ENCODE measurements at regions not wholly inside any gene's neighbourhood (a gene's known extent, or its start where the extent isn't known, plus 50 kb on each side); places are given as distances from the start of the nearest gene placed in this dataset.
A peak's percentile ranks its signal among the peaks of the same experiment; 100 is the strongest.

- H3K9me3 ChIP-seq (ENCODE audit: control insufficient read depth in 2 of 3, low read length in 3 of 3) = no peaks in the 10 kb centered on the region
- no peak overlapping the region for H3K27ac ChIP-seq (ENCODE audit: low read depth, low read length)
- H3K4me3 Mint-ChIP-seq = no peak overlapping the region
- no peak overlapping the region for H3K27ac Mint-ChIP-seq
- no peak overlapping the region for H3K4me3 ChIP-seq (ENCODE audit: low read length)
- H3K27me3 Mint-ChIP-seq = peaks cover 0 to 4% (median 0%) of the 10 kb centered on the region in 5 donors
- CTCF ChIA-PET = no interaction called here
- no peaks in the 10 kb centered on the region for H3K4me1 ChIP-seq (ENCODE audit: control insufficient read depth in 2 of 2, insufficient read depth in 2 of 2, low read length in 2 of 2)
- H3K27me3 ChIP-seq (ENCODE audit: control insufficient read depth in 2 of 2, insufficient read depth in 2 of 2, low read length in 2 of 2) = no peaks in the 10 kb centered on the region
- intact Hi-C loops (cut with micrococcal nuclease) = no loop called here
- no peaks in the 10 kb centered on the region for H3K36me3 ChIP-seq (ENCODE audit: control insufficient read depth in 2 of 3, insufficient read depth in 3 of 3, low read length in 3 of 3)
- no peaks in the 10 kb centered on the region for H3K4me1 Mint-ChIP-seq
- POLR2A ChIA-PET = no interaction called here
- no peaks in the 10 kb centered on the region for H3K36me3 Mint-ChIP-seq
- H3K9me3 Mint-ChIP-seq = peaks cover 0 to 10% (median 4%) of the 10 kb centered on the region in 11 donors
- ATAC-seq = no peak
- no peak for DNase-seq
These were observed 891.1 kb downstream of the TUSC7 start for GRCh38 chr3:117600666-117601065.

- CTCF ChIA-PET = no interaction called here
- Histone ChIP-seq H3K4me3 (ENCODE audit: low read length) (no peak overlapping the region), H3K4me1 (ENCODE audit: control insufficient read depth in 2 of 2, insufficient read depth in 2 of 2, low read length in 2 of 2) (no peaks in the 10 kb centered on the region), H3K27ac (ENCODE audit: low read depth, low read length) (no peak overlapping the region), H3K36me3 (ENCODE audit: control insufficient read depth in 2 of 3, insufficient read depth in 3 of 3, low read length in 3 of 3) (no peaks in the 10 kb centered on the region), H3K9me3 (ENCODE audit: control insufficient read depth in 2 of 3, low read length in 3 of 3) (no peaks in the 10 kb centered on the region), H3K27me3 (ENCODE audit: control insufficient read depth in 2 of 2, insufficient read depth in 2 of 2, low read length in 2 of 2) (no peaks in the 10 kb centered on the region)
- no peak overlapping the region for H3K27ac Mint-ChIP-seq
- H3K4me1 Mint-ChIP-seq = no peaks in the 10 kb centered on the region
- H3K36me3 Mint-ChIP-seq = no peaks in the 10 kb centered on the region
- peaks cover 0 to 4% (median 0%) of the 10 kb centered on the region in 5 donors for H3K27me3 Mint-ChIP-seq
- no peak overlapping the region for H3K4me3 Mint-ChIP-seq
- no peak for DNase-seq
- peaks cover 0 to 13% (median 3%) of the 10 kb centered on the region in 11 donors for H3K9me3 Mint-ChIP-seq
- POLR2A ChIA-PET = no interaction called here
- ATAC-seq = no peak
- intact Hi-C loops (cut with micrococcal nuclease) = no loop called here
These were observed 892.6 kb downstream of the TUSC7 start for GRCh38 chr3:117602058-117602644.

- intact Hi-C loops (cut with micrococcal nuclease) = no loop called here
- CTCF ChIA-PET = no interaction called here
- no peak for DNase-seq
These were observed 893.5 kb downstream of the TUSC7 start for GRCh38 chr3:117603097-117603496.

GRCh38 chr3:117606866-117607265 is 897.3 kb downstream of the TUSC7 start:
- no peaks in the 10 kb centered on the region for H3K27me3 Mint-ChIP-seq
- Histone ChIP-seq H3K27me3 (ENCODE audit: control insufficient read depth in 2 of 2, insufficient read depth in 2 of 2, low read length in 2 of 2) (no peaks in the 10 kb centered on the region), H3K27ac (ENCODE audit: low read depth, low read length) (no peak overlapping the region), H3K36me3 (ENCODE audit: control insufficient read depth in 2 of 3, insufficient read depth in 3 of 3, low read length in 3 of 3) (no peaks in the 10 kb centered on the region), H3K4me1 (ENCODE audit: control insufficient read depth in 2 of 2, insufficient read depth in 2 of 2, low read length in 2 of 2) (no peaks in the 10 kb centered on the region), H3K4me3 (ENCODE audit: low read length) (no peak overlapping the region), H3K9me3 (ENCODE audit: control insufficient read depth in 2 of 3, low read length in 3 of 3) (no peaks in the 10 kb centered on the region)
- DNase-seq (no peak), ATAC-seq (no peak)
- no peak overlapping the region for H3K4me3 Mint-ChIP-seq
- CTCF ChIA-PET = no interaction called here
- H3K27ac Mint-ChIP-seq = no peak overlapping the region
- POLR2A ChIA-PET = no interaction called here
- intact Hi-C loops (cut with micrococcal nuclease) = no loop called here
- peaks cover 0 to 18% (median 3%) of the 10 kb centered on the region in 11 donors for H3K9me3 Mint-ChIP-seq
- no peaks in the 10 kb centered on the region for H3K36me3 Mint-ChIP-seq
- H3K4me1 Mint-ChIP-seq = no peaks in the 10 kb centered on the region

More at GRCh38 chr3:117603097-117603496, 893.5 kb downstream of the TUSC7 start:
- no peaks in the 10 kb centered on the region for H3K4me1 Mint-ChIP-seq
- POLR2A ChIA-PET = no interaction called here
- H3K27me3 ChIP-seq (ENCODE audit: control insufficient read depth in 2 of 2, insufficient read depth in 2 of 2, low read length in 2 of 2) = no peaks in the 10 kb centered on the region
- H3K27ac ChIP-seq (ENCODE audit: low read depth, low read length) = no peak overlapping the region
- H3K27me3 Mint-ChIP-seq = peaks cover 0 to 4% (median 0%) of the 10 kb centered on the region in 5 donors
- no peak overlapping the region for H3K4me3 Mint-ChIP-seq
- H3K27ac Mint-ChIP-seq = no peak overlapping the region
- no peaks in the 10 kb centered on the region for H3K9me3 ChIP-seq (ENCODE audit: control insufficient read depth in 2 of 3, low read length in 3 of 3)
- H3K9me3 Mint-ChIP-seq = peaks cover 0 to 13% (median 3%) of the 10 kb centered on the region in 11 donors
- no peaks in the 10 kb centered on the region for H3K36me3 ChIP-seq (ENCODE audit: control insufficient read depth in 2 of 3, insufficient read depth in 3 of 3, low read length in 3 of 3)
- H3K36me3 Mint-ChIP-seq = no peaks in the 10 kb centered on the region
- no peak overlapping the region for H3K4me3 ChIP-seq (ENCODE audit: low read length)
- ATAC-seq = peak; percentile 16
- H3K4me1 ChIP-seq (ENCODE audit: control insufficient read depth in 2 of 2, insufficient read depth in 2 of 2, low read length in 2 of 2) = no peaks in the 10 kb centered on the region

GRCh38 chr3:117609330-117609729 is 899.8 kb downstream of the TUSC7 start:
- Histone ChIP-seq H3K9me3 (ENCODE audit: control insufficient read depth in 2 of 3, low read length in 3 of 3) (no peaks in the 10 kb centered on the region), H3K4me1 (ENCODE audit: control insufficient read depth in 2 of 2, insufficient read depth in 2 of 2, low read length in 2 of 2) (no peaks in the 10 kb centered on the region), H3K36me3 (ENCODE audit: control insufficient read depth in 2 of 3, insufficient read depth in 3 of 3, low read length in 3 of 3) (no peaks in the 10 kb centered on the region), H3K27ac (ENCODE audit: low read depth, low read length) (no peak overlapping the region), H3K27me3 (ENCODE audit: control insufficient read depth in 2 of 2, insufficient read depth in 2 of 2, low read length in 2 of 2) (no peaks in the 10 kb centered on the region), H3K4me3 (ENCODE audit: low read length) (no peak overlapping the region)
- intact Hi-C loops (cut with micrococcal nuclease) = no loop called here
- ChIA-PET CTCF (no interaction called here), POLR2A (interaction anchor here (0.6 kb wide), 1 partner anchor 157 kb away, joined by 3 read pairs; no protein-coding TSS in a partner anchor)
- Mint-ChIP-seq H3K27me3 (no peaks in the 10 kb centered on the region), H3K9me3 (peaks cover 0 to 13% (median 3%) of the 10 kb centered on the region in 11 donors), H3K27ac (no peak overlapping the region), H3K4me3 (no peak overlapping the region), H3K4me1 (no peaks in the 10 kb centered on the region), H3K36me3 (no peaks in the 10 kb centered on the region)
- ATAC-seq (no peak), DNase-seq (no peak)

GRCh38 chr3:117610156-117610555 is 900.6 kb downstream of the TUSC7 start:
- Mint-ChIP-seq H3K36me3 (no peaks in the 10 kb centered on the region), H3K4me1 (no peaks in the 10 kb centered on the region), H3K27ac (no peak overlapping the region), H3K4me3 (no peak overlapping the region), H3K9me3 (peaks cover 0 to 14% (median 3%) of the 10 kb centered on the region in 11 donors), H3K27me3 (no peaks in the 10 kb centered on the region)
- no peaks in the 10 kb centered on the region for H3K4me1 ChIP-seq (ENCODE audit: control insufficient read depth in 2 of 2, insufficient read depth in 2 of 2, low read length in 2 of 2)
- no peaks in the 10 kb centered on the region for H3K36me3 ChIP-seq (ENCODE audit: control insufficient read depth in 2 of 3, insufficient read depth in 3 of 3, low read length in 3 of 3)
- CTCF ChIA-PET = no interaction called here
- ATAC-seq (no peak), DNase-seq (no peak)
- intact Hi-C loops (cut with micrococcal nuclease) = no loop called here
- H3K4me3 ChIP-seq (ENCODE audit: low read length) = no peak overlapping the region
- no peaks in the 10 kb centered on the region for H3K9me3 ChIP-seq (ENCODE audit: control insufficient read depth in 2 of 3, low read length in 3 of 3)
- H3K27me3 ChIP-seq (ENCODE audit: control insufficient read depth in 2 of 2, insufficient read depth in 2 of 2, low read length in 2 of 2) = no peaks in the 10 kb centered on the region
- POLR2A ChIA-PET = interaction anchor here (0.6 kb wide), 1 partner anchor 158 kb away, joined by 3 read pairs; no protein-coding TSS in a partner anchor
- H3K27ac ChIP-seq (ENCODE audit: low read depth, low read length) = no peak overlapping the region

GRCh38 chr3:117611211-117611610 is 901.6 kb downstream of the TUSC7 start:
- no peak overlapping the region for H3K27ac ChIP-seq (ENCODE audit: low read depth, low read length)
- H3K4me3 ChIP-seq (ENCODE audit: low read length) = no peak overlapping the region
- Mint-ChIP-seq H3K36me3 (no peaks in the 10 kb centered on the region), H3K27ac (no peak overlapping the region), H3K4me1 (no peaks in the 10 kb centered on the region), H3K4me3 (no peak overlapping the region), H3K27me3 (no peaks in the 10 kb centered on the region), H3K9me3 (peaks cover 0 to 19% (median 3%) of the 10 kb centered on the region in 11 donors)
- H3K36me3 ChIP-seq (ENCODE audit: control insufficient read depth in 2 of 3, insufficient read depth in 3 of 3, low read length in 3 of 3) = no peaks in the 10 kb centered on the region
- intact Hi-C loops (cut with micrococcal nuclease) = no loop called here
- DNase-seq (no peak), ATAC-seq (no peak)
- no peaks in the 10 kb centered on the region for H3K4me1 ChIP-seq (ENCODE audit: control insufficient read depth in 2 of 2, insufficient read depth in 2 of 2, low read length in 2 of 2)
- no peaks in the 10 kb centered on the region for H3K27me3 ChIP-seq (ENCODE audit: control insufficient read depth in 2 of 2, insufficient read depth in 2 of 2, low read length in 2 of 2)
- H3K9me3 ChIP-seq (ENCODE audit: control insufficient read depth in 2 of 3, low read length in 3 of 3) = no peaks in the 10 kb centered on the region
- ChIA-PET CTCF (no interaction called here), POLR2A (no interaction called here)

Measured in naive thymus-derived CD4-positive, alpha-beta T cell (primary cell).